HG02623 (cell line): ENCODE measurements at regions not wholly inside any gene's neighbourhood (a gene's known extent, or its start where the extent isn't known, plus 50 kb on each side); places are given as distances from the start of the nearest gene placed in this dataset.

Experiments
- ATAC-seq: cut with Tn5 transposase; IDR thresholded peaks from one replicate; pipeline ENCODE4 v1.9.1; 2021; ENCODE audit warnings: moderate library complexity; ENCODE audit not compliant: unreplicated experiment

DNA sequence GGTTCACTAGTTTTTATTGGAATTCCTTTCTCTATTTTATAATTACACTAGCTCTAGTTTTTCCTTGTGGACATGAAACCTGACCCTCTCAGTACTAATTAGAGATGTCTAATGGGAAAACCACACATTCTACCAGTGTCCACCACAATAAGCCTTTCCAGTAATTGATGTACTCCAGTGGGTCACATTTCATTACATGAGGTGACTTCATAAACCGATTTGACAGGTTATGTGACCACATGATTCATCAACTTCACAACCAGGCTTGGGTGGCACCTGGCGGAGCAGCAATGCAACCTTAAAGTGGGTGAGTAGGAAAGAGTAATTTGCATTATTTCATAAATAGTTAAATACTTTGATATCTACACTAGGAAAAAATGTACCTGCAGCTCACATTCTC, 284.2 kb upstream of the ADAMTS16 start:
- no peak for ATAC-seq

DNA sequence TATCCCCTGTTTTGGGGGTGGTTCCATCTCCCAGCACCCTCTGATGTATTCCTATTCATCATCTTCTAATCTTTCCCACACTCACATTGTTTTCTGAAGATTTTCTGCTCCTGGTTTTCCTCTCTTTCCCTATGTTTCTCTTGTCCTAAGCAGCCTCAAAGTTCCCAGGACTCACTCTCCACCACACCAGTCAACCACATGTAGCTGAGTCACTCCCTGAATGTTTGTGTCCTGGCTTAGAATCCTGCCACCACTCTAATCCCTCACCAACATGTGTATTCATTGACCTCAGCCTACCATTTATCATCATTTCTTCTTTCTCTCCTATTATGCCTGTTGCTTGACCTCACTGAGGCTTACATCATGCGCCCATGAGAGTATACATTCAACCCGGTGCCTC, 282.4 kb upstream of the ADAMTS16 start:
- ATAC-seq: no peak

DNA sequence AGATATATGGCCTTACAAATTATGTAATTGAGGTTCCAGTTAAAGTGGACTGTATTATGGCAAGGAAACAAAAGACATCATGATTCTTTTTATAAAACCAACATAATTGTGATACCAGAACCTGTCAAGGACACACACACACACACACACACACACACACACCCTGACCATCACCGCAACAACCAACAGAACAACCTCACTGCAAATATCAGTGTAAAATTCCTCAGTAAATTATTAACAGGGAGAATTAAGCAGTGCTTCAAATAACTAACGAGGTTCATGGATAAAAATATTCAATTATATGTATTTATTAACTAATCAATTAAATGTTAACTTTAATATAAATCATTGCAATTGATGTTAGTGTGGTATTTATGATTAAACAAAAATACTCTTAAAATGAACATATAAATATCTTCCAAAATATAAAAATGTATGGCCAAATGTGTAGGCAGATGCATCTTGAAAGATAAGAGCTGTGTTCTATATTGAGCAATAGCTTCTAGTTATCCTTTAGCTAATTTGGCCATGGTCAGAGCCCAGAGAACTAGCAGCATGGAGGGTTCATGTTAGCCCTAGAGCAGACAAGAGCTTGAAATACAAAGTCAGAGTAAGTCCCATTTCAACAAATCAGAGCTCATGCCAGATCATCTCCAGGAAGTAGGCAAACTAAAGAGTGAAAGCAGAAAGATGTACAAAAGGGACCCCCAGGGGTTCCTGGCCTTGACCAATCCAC, 280.5 kb upstream of the ADAMTS16 start:
- ATAC-seq: no peak

DNA sequence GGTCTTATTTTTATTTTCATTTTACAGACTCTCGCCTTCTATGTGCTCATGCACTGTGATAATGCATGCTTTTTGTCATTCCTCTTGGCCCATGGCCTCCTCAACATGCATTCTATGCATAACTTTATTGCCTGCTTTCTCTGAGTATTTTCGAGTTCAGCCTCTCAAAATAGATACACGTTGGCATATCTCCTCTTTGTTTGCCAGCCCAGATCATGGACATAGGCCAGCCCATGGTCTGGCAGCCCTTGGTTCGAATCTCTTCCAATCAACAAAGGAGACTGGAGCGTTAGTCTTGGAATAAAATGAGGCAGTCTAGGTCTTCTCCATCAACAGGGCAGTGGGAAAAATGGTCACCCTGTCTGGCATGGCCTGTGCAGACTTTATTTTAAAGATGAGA, 279.5 kb upstream of the ADAMTS16 start:
- no peak for ATAC-seq

DNA sequence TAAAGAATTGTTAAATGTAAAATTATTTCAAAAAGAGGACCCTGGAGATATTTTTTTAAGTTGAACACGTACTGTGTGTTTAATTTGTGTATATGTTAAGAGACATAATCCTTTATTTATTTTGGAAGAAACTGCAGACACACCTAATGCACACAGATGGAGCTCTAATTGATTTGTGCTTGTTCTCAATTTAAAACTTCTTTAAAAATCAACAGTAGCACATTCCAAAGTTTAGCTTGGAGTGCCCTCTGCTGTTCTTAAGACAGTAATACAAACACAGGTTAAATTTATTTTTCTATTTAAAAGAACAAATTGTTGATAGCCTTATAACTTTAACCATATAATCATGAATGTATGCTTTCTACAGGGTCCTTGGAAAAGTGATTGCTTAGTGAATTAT, 277.6 kb upstream of the ADAMTS16 start:
- no peak for ATAC-seq

DNA sequence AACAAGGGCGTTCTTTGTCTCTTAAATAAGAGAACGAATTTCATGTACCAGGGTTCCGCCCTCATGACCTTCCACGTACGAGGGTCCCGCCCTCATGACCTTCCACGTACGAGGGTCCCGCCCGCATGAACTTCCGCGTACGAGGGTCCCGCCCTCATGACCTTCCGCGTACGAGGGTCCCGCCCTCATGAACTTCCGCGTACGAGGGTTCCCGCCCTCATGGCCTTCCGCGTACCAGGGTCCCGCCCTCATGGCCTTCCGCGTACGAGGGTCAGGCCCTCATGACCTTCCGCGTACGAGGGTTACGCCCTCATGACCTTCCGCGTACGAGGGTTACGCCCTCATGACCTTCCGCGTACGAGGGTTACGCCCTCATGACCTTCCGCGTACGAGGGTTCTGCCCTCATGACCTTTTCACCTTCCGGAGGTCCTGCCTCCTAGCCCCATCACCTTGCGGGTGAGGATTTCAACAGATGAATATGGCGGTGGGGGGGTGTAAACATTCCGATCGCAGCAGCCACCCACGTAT, 273.9 kb upstream of the ADAMTS16 start:
- no peak for ATAC-seq

DNA sequence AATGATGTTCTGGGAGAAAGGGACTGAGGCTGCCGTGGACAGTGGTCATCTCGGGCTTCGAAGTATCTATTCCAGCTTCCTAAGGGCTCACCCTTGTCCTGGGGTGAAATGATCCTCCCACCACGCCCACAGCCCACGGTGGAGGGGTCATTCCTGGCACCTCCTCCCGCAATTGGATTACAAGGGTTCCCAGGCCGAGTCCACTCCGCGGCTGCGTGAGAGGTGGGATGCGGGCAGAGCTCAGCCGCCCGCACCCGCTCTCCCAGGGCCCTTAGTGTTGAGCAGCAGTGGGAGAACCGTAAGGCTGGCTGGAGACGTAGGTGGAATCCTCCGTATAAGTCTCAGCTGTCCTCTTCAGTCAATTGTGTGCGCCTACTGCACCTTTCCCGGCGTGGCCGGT, 273.3 kb upstream of the ADAMTS16 start:
- ATAC-seq: no peak

DNA sequence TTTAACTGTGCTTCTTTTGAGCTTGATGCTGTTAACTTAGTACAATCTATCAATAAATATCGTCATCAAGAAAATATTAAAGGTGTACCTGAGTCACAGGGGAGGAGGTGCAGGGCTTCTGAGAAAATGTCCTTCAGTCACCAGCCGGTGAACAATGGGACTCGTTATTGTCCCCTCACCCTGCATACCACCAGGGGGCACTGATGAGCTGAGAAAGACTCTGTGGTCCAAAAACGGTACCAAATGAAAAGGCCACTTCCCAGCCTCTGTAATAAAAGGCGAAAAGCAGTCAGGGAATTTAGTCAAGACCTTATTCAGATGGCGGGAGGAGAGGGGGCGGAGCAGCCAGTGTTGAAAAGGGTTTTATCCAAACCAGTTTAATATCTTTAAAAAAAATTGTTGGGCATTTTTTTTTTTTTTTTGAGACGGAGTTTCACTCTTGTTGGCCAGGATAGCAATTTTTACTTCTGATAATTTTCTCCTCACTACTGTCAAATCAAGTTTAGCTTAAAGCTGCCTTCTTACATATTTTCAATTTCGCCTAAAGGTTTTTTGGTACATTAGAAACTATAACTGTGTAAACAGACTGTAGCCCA, 271.9 kb upstream of the ADAMTS16 start:
- ATAC-seq: peak; percentile 58

DNA sequence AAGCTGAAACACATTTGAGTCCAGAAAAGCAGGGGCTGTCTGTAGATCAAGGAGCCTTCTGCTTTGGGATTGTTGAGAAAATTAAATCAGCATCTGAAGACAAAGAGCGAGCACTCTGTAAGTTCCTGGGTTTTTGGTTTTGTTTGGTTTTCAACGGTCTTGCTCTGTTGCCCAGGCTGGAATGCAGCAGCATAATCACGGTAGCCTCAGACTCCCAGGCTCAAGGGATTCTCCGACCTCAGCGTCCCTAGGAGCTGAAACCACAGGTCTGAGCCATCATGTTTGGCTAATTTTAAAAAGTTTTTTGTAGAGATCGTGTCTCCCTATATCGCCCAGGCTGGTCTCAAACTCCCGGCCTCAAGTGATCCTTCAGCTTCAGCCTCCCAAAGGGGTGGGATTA, 266.5 kb upstream of the ADAMTS16 start:
- no peak for ATAC-seq

DNA sequence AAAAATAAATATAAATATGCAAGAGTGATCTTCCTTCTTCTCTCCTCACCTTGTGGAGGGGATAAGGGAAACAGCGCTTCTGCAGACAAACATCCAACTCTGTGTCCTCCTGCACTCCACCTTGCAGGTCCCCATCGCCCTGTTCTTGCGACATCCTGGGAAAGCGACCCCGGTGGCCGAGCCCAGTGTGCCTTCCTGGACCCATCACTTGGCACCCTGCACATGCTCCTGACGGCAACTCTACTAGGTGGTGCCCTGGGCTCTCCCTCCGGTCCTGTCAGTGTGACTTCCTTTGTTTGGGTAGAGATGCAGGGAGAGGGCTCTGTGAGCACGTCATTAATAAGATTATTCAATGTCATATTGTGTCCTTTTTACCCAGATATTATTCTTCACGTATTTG, 266.0 kb upstream of the ADAMTS16 start:
- ATAC-seq: no peak

DNA sequence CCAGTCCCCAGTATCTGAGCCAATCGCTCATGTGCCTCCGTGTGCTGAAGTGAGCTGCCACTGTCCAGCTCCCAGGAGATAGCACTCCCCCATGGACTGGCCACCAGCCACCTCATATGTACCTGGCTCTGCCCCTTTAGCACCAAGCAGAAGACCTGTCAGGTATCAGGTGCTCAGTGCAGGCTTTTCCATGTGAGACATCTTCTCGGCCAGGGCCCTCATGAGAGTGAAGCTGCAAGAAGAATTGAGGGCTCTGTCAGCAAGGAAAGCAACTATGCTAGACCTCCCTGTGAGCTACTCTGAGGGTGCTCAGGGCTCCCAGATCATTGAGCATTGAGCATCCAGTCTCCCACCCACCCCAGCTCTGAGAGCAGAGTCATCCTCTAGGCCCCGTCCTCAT, 264.2 kb upstream of the ADAMTS16 start:
- no peak for ATAC-seq

DNA sequence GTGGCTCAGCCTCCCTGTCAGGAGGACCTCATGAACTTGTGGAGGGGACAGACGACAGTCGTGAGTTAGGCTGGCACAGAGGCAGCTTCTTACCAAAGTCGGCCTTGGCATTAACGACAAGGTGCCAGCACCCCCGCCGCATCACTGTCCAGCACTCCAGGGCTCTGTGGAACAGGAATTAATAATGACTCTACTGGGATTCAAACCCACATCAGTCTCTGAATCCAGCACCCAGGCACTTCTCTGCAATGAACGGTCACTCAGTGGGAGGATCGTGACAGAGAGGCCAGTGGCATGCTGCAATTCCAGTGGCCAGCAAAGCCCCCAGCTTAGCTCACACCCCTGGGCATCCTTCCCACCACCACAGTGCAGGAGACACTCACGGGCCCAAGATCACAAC, 263.3 kb upstream of the ADAMTS16 start:
- ATAC-seq: no peak

DNA sequence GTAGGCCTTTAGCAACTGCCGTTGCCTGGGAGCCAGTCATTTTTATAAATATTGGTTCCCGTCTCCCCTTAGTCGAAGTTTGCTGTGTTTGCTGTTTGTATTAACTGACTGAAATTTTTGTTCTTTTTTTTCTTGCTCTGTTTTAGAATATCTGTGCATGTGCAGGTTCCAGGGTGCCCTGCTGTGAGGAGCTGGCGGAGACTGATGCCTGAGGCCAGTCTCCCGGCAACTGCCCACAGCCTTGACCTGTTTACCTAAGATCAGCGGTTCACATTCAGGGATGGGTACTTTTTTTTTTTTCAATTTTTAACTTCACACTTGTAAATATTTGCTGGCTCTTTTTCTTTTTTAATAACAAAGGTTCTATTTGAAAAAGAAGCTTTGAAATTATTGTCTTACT, 262.6 kb upstream of the ADAMTS16 start:
- ATAC-seq: no peak

DNA sequence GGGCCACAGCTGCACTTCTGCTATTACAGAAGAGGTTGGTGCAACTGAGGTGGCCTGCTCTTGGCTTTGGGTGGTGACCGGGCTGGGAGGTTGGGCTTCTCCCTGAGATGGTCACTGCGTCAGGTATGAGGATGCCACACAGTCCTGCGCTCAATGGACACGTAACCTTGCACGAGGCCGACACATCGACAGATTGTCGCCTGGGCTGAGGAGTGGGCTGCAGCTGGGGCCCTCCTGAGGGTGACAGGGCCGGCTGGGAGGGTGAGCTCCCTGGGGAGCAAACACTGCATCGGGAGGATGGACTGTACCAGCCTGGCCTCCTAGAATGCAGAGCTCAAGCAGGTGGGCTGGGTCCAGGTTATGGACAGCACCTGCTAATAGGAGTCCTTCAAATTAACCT, 261.1 kb upstream of the ADAMTS16 start:
- ATAC-seq: no peak

DNA sequence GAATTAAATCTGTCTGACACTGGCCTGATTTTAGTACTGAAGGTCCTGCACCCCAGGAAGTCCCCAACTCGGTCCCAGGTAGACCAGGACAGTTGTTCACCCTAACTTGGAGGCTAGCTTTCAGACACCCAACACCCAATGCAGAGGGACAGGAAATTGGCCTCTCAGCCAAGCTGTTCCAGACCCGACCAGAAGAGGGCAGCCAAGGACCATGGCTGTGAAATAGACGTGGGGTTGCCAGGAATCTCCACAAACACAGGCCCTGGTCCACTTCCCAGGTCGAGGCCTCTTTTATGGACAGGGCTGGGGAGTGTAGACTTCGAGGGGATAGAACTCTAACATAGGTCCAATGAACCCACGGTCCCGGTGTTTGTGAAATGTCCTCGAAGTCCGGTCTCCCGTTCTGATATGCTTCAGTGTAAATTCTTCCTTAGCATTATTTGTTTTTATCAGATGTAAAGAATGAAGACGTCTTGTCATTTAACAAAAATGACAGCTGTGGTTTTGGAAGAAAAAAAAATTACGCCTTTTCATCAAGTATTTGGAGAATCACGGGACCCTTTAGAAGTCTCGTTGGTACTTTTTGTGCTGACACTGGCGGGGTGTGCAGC, 260.3 kb upstream of the ADAMTS16 start:
- peak; percentile 79 for ATAC-seq

DNA sequence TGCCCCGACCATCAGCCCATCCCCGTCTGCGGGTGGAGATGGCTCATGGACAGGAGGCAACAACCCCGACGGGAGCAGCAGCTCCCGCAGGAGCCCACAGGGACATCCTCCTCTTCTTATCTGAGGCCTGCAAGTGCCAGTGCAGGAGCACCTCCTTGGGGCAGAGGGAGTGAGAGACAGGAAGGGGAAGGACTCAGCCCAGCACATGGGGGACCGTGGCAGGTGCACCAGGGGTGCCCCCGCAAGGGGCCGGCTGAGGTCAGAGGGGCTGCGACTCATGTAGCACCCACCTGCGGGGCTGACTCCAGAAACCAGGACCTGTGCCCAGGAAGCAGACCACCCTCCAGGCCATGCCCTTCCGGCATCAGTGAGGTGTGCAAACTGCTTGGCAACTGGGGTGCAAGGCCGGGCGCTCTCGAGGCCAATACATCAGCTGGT, 259.8 kb upstream of the ADAMTS16 start:
- no peak for ATAC-seq

DNA sequence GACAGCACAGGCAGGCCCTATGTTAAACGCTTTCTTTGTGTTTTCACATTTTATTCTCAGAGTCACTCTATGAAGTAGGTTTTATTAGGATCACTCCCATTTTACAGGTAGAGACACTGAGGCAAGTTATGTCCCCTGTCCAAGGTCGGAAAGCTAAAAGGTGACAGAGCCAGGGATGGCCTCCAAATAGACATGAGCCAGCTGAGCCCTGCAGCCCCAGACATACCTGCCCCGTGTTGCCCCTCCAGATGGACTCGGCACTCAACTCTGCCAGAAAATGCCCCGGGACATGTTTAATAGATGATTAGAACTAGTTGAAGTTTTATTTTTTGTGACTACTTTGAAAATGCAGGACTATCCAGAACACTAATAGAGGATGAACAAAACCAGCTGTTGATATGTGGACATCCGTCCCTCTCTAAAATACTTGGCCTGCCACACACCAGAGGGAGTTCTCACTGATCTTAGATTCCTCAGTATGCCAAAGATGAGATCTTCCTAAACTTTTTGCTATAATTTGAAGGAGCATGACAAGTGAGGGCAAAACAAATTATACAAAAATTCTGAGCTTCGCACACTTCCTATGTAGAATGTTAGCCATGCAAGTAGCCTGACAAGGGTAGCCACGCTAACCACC, 258.6 kb upstream of the ADAMTS16 start:
- no peak for ATAC-seq

DNA sequence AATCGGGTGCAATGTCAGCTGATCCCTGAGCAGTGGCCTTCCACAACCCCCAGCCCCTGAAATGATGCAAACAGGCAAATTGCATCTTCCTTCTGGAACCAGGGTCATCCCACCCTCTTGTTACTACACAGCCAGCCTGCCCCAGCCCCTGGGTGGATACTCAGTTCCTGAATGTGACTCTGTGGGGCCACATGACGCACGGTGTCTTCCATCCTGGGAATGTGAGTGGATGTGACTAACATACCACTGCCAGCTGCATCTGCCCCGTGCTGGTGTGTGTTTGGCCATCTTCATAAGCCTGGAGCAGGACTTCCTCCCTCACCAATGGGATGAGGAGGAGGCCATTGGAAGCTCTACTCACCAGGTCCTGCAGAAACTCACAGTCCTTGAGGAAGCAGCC, 257.9 kb upstream of the ADAMTS16 start:
- ATAC-seq: no peak

DNA sequence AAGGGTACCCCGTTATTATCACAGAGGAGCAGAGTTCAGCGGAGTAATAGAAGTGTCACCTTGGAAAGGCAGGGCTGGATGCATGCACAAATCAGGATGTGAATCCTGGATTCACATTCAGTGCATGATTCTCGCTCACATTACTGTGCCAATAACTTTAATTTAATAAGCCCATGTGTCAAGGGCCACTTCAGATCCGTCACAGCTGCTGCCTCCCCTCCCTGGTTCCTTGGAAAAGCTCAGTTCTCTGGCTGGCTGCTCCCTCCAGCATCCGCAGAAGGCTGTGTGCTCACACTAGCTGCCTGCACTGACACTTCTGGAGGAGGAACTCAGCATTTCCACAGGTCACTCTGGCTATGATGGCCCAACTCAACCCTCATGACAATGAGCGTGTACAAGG, 256.8 kb upstream of the ADAMTS16 start:
- ATAC-seq: no peak

DNA sequence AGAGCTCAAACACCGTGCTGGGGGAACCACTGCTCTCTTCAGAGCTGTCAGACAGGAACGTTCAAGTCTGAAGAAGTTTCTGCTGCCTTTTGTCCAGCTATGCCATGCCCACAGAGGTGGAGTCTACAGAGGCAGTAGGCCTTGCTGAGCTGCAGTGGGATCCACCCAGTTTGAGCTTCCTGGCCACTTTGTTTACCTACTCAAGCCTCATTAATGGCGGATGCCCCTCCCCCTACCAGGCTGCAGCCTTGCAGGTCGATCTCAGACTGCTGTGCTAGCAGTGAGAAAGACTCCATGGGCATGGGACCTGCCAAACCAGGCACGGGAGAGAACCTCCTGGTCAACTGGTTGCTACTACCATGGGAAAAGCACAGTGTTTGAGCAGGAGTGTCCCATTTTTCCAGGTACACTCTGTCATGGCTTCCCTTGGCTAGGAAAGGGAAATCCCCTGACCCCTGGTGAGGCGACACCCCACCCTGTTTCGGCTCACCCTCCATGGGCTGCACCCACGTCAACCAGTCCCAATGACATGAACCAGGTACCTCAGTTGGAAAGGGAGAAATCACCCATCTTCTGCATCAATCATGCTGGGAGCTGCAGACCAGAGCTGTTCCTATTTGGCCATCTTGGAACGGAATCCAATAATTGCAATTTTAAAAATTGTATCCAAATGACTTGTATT, 246.9 kb upstream of the ADAMTS16 start:
- no peak for ATAC-seq

DNA sequence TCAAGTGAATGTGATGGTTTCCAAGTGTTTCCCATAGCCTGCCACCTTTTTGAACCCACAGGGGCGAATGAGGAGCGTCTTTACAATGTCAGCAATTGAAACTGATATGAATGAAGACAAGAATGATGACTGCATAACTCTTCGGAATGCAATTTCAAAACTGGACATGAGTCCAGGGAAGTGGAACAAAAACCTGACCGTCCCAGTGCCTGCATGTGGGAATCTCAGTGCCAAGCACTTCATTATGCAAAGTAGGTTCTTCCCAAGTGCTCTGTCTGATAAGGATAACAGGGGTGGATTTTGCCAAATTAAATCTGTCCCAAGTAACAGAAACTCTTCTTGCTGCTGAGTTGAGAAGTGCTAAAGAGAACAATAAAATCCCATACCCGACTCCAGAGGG, 243.8 kb upstream of the ADAMTS16 start:
- no peak for ATAC-seq
